Body of pancreas (tissue), 4 donors: ENCODE measurements at regions not wholly inside any gene's neighbourhood (a gene's known extent, or its start where the extent isn't known, plus 50 kb on each side); places are given as distances from the start of the nearest gene placed in this dataset.

Source experiments
- ATAC-seq: fragments of 150-250 bp; one replicate; pipeline ENCODE4 v1.9.1; 2016
- DNase-seq, 4 donors: peaks; one replicate each; pipeline ENCODE4 v3.0.0-alpha.2; 2019
- H3K27ac ChIP-seq, 4 donors: fragments of 200-600 bp; sonication (generic); 1 replicate in 3 of 4; 2 replicates in 1 of 4; pipeline versions ENCODE4 v1.5.1 to v1.6.1; 2016 to 2019; ENCODE audit warnings: mild to moderate bottlenecking in 1 of 4, mixed read lengths in 1 of 4, moderate library complexity in 1 of 4
- H3K27me3 ChIP-seq, 2 donors: fragments of 200-600 bp; sonication (generic); one replicate each; pipeline ENCODE4 v1.6.0; 2016; ENCODE audit warnings: mild to moderate bottlenecking in 1 of 2
- H3K36me3 ChIP-seq, 2 donors: fragments of 200-600 bp; sonication (generic); replicated peaks in 1 of 2; 2 replicates each; pipeline ENCODE4 v1.5.1; 2016; ENCODE audit warnings: low read depth in 2 of 2; ENCODE audit not compliant: insufficient read depth in 1 of 2
- H3K4me1 ChIP-seq: fragments of 200-600 bp; sonication (generic); one replicate; pipeline ENCODE4 v1.6.0; 2016
- H3K4me3 ChIP-seq, 2 donors: fragments of 200-600 bp; sonication (generic); 1 replicate in 1 of 2; 2 replicates in 1 of 2; pipeline ENCODE4 v1.5.1; 2016 to 2019
- H3K9me3 ChIP-seq, 3 donors: fragments of 200-600 bp; sonication (generic); 1 replicate in 2 of 3; 2 replicates in 1 of 3; pipeline ENCODE4 v1.5.1; 2016
- POLR2A ChIP-seq, 3 donors: fragments of 450-650 bp; IDR thresholded peaks; one replicate each; pipeline ENCODE4 v1.6.1; 2016; ENCODE audit warnings: antibody characterized with exemption in 3 of 3, mild to moderate bottlenecking in 2 of 3
- WGBS, 2 donors: methylation state at CpG; one replicate each; pipeline ENCODE4 v1.1.5; 2017; 5-methylcytosine and 5-hydroxymethylcytosine counted together
- intact Hi-C: fragments of 100-400 bp; cut with DNase I; formaldehyde crosslinking; loops from one replicate; pipeline ENCODE4 v1.15.1; 2023
- TF ChIP-seq, protein P1 (sequence below), 7 experiments: fragments of 450-650 bp in 4 of 7; fragments of 200-600 bp in 3 of 7; sonication (generic) in 3 of 7; IDR thresholded peaks; one replicate each; pipeline ENCODE4 v1.5.1; 2016 to 2019; ENCODE audit warnings: antibody characterized with exemption in 7 of 7

DNA sequence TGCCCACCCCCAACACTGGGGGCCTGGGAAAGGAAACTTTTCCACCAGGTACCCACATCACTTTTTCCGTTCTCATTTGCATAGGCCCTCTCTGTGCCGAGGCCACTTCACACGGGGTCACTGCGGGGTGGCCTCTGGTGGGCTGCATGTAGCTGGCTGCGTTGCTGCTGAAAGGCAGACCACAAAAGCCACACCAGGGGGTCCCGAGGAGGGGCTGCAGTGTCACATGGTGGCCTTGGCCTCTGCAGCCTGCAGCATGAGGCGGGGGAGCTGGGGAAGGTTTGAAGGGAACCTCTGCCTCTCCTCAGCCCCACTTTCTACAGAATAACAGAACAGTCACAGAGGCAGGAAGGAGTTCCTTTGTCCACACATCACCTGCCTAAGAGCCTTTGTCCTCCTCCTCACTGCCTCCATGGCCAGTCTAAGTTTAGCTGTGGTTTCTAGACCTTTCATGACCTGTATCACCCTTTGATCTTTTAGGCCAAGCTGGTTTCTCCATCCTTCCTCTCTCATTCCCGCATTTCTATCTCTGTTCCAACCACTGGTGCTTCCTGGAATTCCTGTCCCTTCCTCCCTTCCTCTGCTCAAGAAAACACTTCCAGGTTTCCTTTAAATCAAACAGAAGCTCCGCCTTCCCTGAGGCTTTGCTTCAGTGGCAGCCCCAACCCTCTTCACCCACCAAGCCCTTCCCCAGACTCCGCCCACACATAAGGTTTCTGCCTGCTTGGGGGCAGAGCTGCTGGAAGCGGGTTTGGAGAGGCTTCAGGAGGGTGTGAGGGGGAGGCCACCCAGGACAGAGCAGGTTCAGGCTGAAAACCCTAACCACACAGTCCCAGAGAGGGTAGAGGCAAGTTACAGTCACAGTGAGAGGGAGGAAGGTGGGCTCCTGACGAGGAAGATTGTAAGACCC is 150.7 kb upstream of the TLE3 start:
- intact Hi-C loops = no loop called here
- TF ChIP-seq, protein P1, sequence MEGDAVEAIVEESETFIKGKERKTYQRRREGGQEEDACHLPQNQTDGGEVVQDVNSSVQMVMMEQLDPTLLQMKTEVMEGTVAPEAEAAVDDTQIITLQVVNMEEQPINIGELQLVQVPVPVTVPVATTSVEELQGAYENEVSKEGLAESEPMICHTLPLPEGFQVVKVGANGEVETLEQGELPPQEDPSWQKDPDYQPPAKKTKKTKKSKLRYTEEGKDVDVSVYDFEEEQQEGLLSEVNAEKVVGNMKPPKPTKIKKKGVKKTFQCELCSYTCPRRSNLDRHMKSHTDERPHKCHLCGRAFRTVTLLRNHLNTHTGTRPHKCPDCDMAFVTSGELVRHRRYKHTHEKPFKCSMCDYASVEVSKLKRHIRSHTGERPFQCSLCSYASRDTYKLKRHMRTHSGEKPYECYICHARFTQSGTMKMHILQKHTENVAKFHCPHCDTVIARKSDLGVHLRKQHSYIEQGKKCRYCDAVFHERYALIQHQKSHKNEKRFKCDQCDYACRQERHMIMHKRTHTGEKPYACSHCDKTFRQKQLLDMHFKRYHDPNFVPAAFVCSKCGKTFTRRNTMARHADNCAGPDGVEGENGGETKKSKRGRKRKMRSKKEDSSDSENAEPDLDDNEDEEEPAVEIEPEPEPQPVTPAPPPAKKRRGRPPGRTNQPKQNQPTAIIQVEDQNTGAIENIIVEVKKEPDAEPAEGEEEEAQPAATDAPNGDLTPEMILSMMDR (IDR thresholded peaks at IDR 0.05) = no peak
- TF ChIP-seq POLR2A (IDR thresholded peaks at IDR 0.05) = no peak
- H3K36me3 ChIP-seq = no peaks in the 10 kb centered on the region
- no peaks in the 10 kb centered on the region for H3K27me3 ChIP-seq
- no peak overlapping the region for H3K4me3 ChIP-seq
- no peak overlapping the region for H3K27ac ChIP-seq
- DNase-seq (no peak), ATAC-seq (no peak)
- H3K4me1 ChIP-seq = no peaks in the 10 kb centered on the region
- H3K9me3 ChIP-seq = no peaks in the 10 kb centered on the region
- 80 to 90% methylated on average over 11 to 12 of the region's 12 CpGs for WGBS, 2 donors

DNA sequence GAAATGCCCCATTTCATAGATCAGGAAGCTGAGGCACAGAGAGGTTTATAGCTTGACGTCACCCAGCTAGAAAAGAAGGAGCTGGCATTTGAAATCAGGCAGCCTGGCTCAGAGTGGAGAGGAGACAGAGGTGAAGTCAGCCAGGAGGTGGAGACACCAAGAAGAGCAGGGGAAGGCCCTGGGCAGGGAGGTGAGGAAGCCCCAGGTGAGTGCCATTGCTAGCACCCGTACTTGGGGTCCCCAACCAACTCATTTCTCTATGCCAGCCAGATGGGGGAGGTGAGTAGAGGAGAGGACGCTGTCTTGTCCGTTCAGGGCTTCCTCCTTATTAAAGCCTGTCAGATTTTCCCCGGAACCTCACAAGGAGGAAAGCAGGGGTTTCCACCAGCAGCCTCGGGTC is 149.6 kb upstream of the TLE3 start:
- H3K4me1 ChIP-seq = no peaks in the 10 kb centered on the region
- H3K9me3 ChIP-seq = no peaks in the 10 kb centered on the region
- TF ChIP-seq POLR2A (IDR thresholded peaks at IDR 0.05) = no peak
- TF ChIP-seq, protein P1 (IDR thresholded peaks at IDR 0.05) = no peak
- H3K4me3 ChIP-seq = no peak overlapping the region
- ATAC-seq (no peak), DNase-seq (peak in 1 of 4 donors; percentile 1)
- 86 to 92% methylated on average over 5 to 6 of the region's 6 CpGs for WGBS, 2 donors
- H3K27me3 ChIP-seq = no peaks in the 10 kb centered on the region
- no peak overlapping the region for H3K27ac ChIP-seq
- no peaks in the 10 kb centered on the region for H3K36me3 ChIP-seq
- intact Hi-C loops = no loop called here

DNA sequence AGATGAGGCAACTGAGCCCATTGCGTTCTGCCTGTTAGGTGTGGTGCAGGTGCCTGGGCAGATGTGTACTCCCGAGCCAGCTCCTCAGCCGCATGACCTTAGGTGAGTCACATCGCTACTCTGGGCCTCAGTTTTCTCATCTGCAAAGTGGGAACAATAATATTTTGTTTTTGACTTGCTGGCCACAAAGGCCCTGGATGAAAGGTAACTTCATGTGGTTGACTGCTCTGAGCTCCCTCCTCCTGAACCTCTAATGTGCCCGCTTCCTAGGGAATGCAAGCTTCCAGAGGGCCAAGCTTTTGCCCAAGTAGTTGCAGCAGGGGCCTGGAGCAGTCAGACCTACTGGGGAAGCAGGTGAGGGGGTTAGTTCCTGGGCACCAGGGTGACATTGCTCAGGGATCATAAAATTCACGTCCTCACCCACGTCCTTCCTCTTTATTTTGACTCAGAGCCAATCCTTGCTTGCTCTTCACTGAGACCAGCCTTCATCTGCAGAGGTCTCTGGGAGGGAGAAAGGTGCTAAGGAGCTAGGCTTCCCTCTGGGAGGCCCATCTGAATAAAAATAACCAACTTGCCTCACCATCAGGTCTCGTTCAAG is 149.0 kb upstream of the TLE3 start:
- no peak overlapping the region for H3K4me3 ChIP-seq
- WGBS, 2 donors = 83 to 87% methylated on average over 4 to 8 of the region's 8 CpGs

DNA sequence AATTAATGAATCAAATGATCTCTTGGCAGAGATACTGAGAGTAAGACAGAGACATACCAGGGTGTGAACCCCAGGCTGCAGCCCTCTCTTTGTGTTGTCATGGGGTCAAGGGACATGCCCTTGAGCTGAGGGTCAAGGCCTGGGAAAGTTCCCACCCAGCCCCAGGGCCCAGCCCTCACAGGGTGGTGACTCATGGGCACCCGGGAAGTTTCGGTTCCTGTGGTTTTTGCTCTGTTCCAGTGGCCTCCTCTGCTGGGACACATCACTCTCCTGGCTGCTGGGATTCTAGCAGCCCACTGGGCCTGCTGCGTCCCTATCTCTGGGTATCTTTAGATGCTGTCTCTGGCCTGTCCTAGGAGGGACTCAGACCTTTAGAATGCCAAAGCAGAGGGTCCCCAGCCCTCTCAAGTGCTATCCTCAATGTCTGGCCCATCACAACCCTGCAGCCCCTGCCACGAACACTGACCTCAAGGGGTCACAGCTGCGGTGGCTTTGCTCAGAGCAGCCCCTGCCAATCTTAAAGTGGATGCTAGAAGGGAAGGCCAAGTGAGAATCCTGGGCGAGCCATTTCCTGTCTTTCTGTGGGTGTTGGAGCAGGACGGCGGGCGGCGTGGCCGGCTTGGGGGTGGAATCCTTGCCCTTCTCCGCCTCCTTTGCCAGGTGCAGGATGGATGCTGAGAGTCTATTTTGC is 148.4 kb upstream of the TLE3 start:
- intact Hi-C loops = no loop called here
- no peak overlapping the region for H3K4me3 ChIP-seq
- no peaks in the 10 kb centered on the region for H3K36me3 ChIP-seq
- H3K9me3 ChIP-seq = no peaks in the 10 kb centered on the region
- WGBS, 2 donors = 83 to 86% methylated on average over 2 to 12 of the region's 12 CpGs
- no peaks in the 10 kb centered on the region for H3K27me3 ChIP-seq
- ATAC-seq = no peak
- H3K27ac ChIP-seq = no peak overlapping the region
- TF ChIP-seq POLR2A (IDR thresholded peaks at IDR 0.05) = no peak
- TF ChIP-seq, protein P1 (IDR thresholded peaks at IDR 0.05) = no peak
- DNase-seq = peak in 2 of 4 donors; percentile 24 to 65
- no peaks in the 10 kb centered on the region for H3K4me1 ChIP-seq

More for the DNA sequence above, 149.0 kb upstream of the TLE3 start:
- ATAC-seq (no peak), DNase-seq (no peak)
- Histone ChIP-seq H3K4me1 (no peaks in the 10 kb centered on the region), H3K27ac (no peak overlapping the region), H3K36me3 (no peaks in the 10 kb centered on the region), H3K9me3 (no peaks in the 10 kb centered on the region), H3K27me3 (no peaks in the 10 kb centered on the region)
- intact Hi-C loops = no loop called here
- TF ChIP-seq, protein P1 (IDR thresholded peaks at IDR 0.05) = no peak
- TF ChIP-seq POLR2A (IDR thresholded peaks at IDR 0.05) = no peak
